IMR-90 (cell line): ENCODE measurements at regions not wholly inside any gene's neighbourhood (a gene's known extent, or its start where the extent isn't known, plus 50 kb on each side); places are given as distances from the start of the nearest gene placed in this dataset.

Experiments
- ATAC-seq: fragments of 200-7000 bp; cut with Tn5 transposase; 2 replicates; pipeline ENCODE4 v1.9.1; 2020; ENCODE audit warnings: low read depth, mild to moderate bottlenecking, moderate library complexity
- BruUV-seq: library from RNA; stranded (reverse); fragments of 400-500 nt; replicated peaks from 2 replicates; lab custom pipeline; 2021; lab: Mats Ljungman, UMichigan
- CTCF ChIA-PET: fragments of 300-600 bp; formaldehyde crosslinking; extraction: SDS; loops from one replicate; lab custom pipeline; 2021; ENCODE audit warnings: antibody characterized with exemption; lab: Yijun Ruan, JAX
- POLR2A ChIA-PET: fragments of 300-600 bp; sonication (Branson Sonifier 250); formaldehyde crosslinking; loops from one replicate; lab custom pipeline; 2022; ENCODE audit warnings: antibody characterized with exemption; ENCODE audit not compliant: unreplicated experiment; lab: Charles Lee
- DNase-seq: peaks from one replicate; pipeline ENCODE4 v3.0.0; 2013
- H2AFZ ChIP-seq: replicated peaks from 2 replicates; pipeline ENCODE3; 2013; ENCODE audit warnings: low read length, mild to moderate bottlenecking; ENCODE audit not compliant: poor library complexity
- H2AK5ac ChIP-seq: 2 replicates; pipeline ENCODE4 v1.6.1; 2013; ENCODE audit warnings: low read depth, low read length, inconsistent platforms
- H2AK9ac ChIP-seq: replicated peaks from 2 replicates; pipeline ENCODE3; 2013; ENCODE audit warnings: mild to moderate bottlenecking, low read depth, low read length, moderate library complexity; ENCODE audit not compliant: poor library complexity
- H2BK120ac ChIP-seq: 2 replicates; pipeline ENCODE4 v1.6.1; 2013; ENCODE audit warnings: low read depth, low read length, inconsistent platforms
- H2BK15ac ChIP-seq: 3 replicates; pipeline ENCODE4 v1.6.1; 2013; ENCODE audit warnings: low read depth, low read length, inconsistent platforms
- H2BK20ac ChIP-seq: 2 replicates; pipeline ENCODE4 v1.6.1; 2013; ENCODE audit warnings: low read depth, mild to moderate bottlenecking, inconsistent platforms, low read length, moderate library complexity
- H2BK5ac ChIP-seq: 2 replicates; pipeline ENCODE4 v1.6.1; 2013; ENCODE audit warnings: mild to moderate bottlenecking, low read depth, low read length, inconsistent platforms; ENCODE audit not compliant: poor library complexity, severe bottlenecking
- H3K14ac ChIP-seq: replicated peaks from 2 replicates; pipeline ENCODE4 v1.6.1; 2013; ENCODE audit warnings: low read depth, low read length, inconsistent platforms
- H3K18ac ChIP-seq: 2 replicates; pipeline ENCODE4 v1.6.1; 2013; ENCODE audit warnings: low read depth, low read length, control low read depth
- H3K23ac ChIP-seq: 2 replicates; pipeline ENCODE4 v1.6.1; 2013; ENCODE audit warnings: low read depth, low read length, inconsistent platforms
- H3K27ac ChIP-seq: 2 replicates; pipeline ENCODE4 v1.5.1; 2013; ENCODE audit warnings: mild to moderate bottlenecking, control low read depth, low read length; ENCODE audit not compliant: insufficient read depth
- H3K27me3 ChIP-seq: 2 replicates; pipeline ENCODE4 v1.6.1; 2013; ENCODE audit warnings: low read length; ENCODE audit not compliant: control insufficient read depth, insufficient read depth
- H3K36me3 ChIP-seq: 2 replicates; pipeline ENCODE4 v1.6.1; 2013; ENCODE audit warnings: low read length, mixed read lengths; ENCODE audit not compliant: control insufficient read depth, insufficient read depth
- H3K4ac ChIP-seq: 2 replicates; pipeline ENCODE4 v1.6.1; 2013; ENCODE audit warnings: low read depth, low read length, inconsistent platforms
- H3K4me1 ChIP-seq: 2 replicates; pipeline ENCODE4 v1.6.1; 2013; ENCODE audit warnings: low read length, mixed read lengths; ENCODE audit not compliant: control insufficient read depth, insufficient read depth
- H3K4me2 ChIP-seq: 2 replicates; pipeline ENCODE4 v1.6.1; 2013; ENCODE audit warnings: low read depth, mild to moderate bottlenecking, control low read depth, low read length, moderate library complexity
- H3K4me3 ChIP-seq: 2 replicates; pipeline ENCODE4 v1.5.1; 2013; ENCODE audit warnings: low read depth, mild to moderate bottlenecking, control low read depth, low read length, moderate library complexity; ENCODE audit not compliant: insufficient read depth
- H3K56ac ChIP-seq: 2 replicates; pipeline ENCODE4 v1.6.1; 2013; ENCODE audit warnings: low read length, inconsistent platforms; ENCODE audit not compliant: insufficient read depth; ENCODE audit errors: extremely low read depth
- H3K79me1 ChIP-seq, 2 experiments: 2 replicates each; pipeline ENCODE4 v1.6.1; 2013; ENCODE audit warnings: low read length in 2 of 2, inconsistent platforms in 1 of 2, low read depth in 1 of 2
- H3K9ac ChIP-seq: 2 replicates; pipeline ENCODE4 v1.6.1; 2013; ENCODE audit warnings: low read depth, low read length, control low read depth
- H3K9me1 ChIP-seq: 2 replicates; pipeline ENCODE4 v1.6.1; 2013; ENCODE audit warnings: low read length, inconsistent platforms; ENCODE audit not compliant: insufficient read depth
- H3K9me3 ChIP-seq: 2 replicates; pipeline ENCODE4 v1.6.1; 2013; ENCODE audit warnings: low read length; ENCODE audit not compliant: control insufficient read depth, insufficient read depth
- H4K20me1 ChIP-seq: 2 replicates; pipeline ENCODE4 v1.6.1; 2013; ENCODE audit warnings: low read length, inconsistent platforms; ENCODE audit not compliant: insufficient read depth
- H4K5ac ChIP-seq: 2 replicates; pipeline ENCODE4 v1.6.1; 2013; ENCODE audit warnings: mild to moderate bottlenecking, low read depth, low read length, control low read depth
- H4K8ac ChIP-seq, 2 experiments: 2 replicates each; pipeline ENCODE4 v1.6.1; 2013; ENCODE audit warnings: low read depth in 2 of 2, low read length in 2 of 2, control low read depth in 1 of 2, inconsistent platforms in 1 of 2
- H4K91ac ChIP-seq: 2 replicates; pipeline ENCODE4 v1.6.1; 2013; ENCODE audit warnings: low read depth, low read length, inconsistent platforms; ENCODE audit not compliant: insufficient read depth
- BHLHE40 ChIP-seq: fragments of 150-350 bp; IDR thresholded peaks from 2 replicates; pipeline ENCODE4 v1.6.1; 2016; ENCODE audit warnings: mild to moderate bottlenecking, low read depth, low read length
- CEBPB ChIP-seq: IDR thresholded peaks from 2 replicates; pipeline ENCODE4 v1.6.1; 2012; ENCODE audit warnings: low read depth, low read length, improper control_type of control experiment
- CHD1 ChIP-seq: IDR thresholded peaks from 2 replicates; pipeline ENCODE4 v1.6.1; 2012; ENCODE audit warnings: low read depth, low read length, improper control_type of control experiment
- FOS ChIP-seq: fragments of 150-350 bp; IDR thresholded peaks from 2 replicates; pipeline ENCODE4 v1.6.1; 2016; ENCODE audit warnings: low read depth, low read length
- MAFK ChIP-seq: IDR thresholded peaks from 2 replicates; pipeline ENCODE4 v1.6.1; 2012; ENCODE audit warnings: low read depth, low read length, improper control_type of control experiment
- MAZ ChIP-seq: IDR thresholded peaks from 2 replicates; pipeline ENCODE4 v1.6.1; 2012; ENCODE audit warnings: low read depth, mild to moderate bottlenecking, low read length, improper control_type of control experiment, moderate library complexity, borderline replicate concordance
- MXI1 ChIP-seq: IDR thresholded peaks from 2 replicates; pipeline ENCODE4 v1.6.1; 2012; ENCODE audit warnings: low read depth, mild to moderate bottlenecking, low read length, moderate library complexity, borderline replicate concordance
- NFE2L2 ChIP-seq: fragments of 150-350 bp; IDR thresholded peaks from 2 replicates; pipeline ENCODE4 v1.6.1; 2016; ENCODE audit warnings: low read depth, mild to moderate bottlenecking, low read length
- POLR2A ChIP-seq: IDR thresholded peaks from 2 replicates; pipeline ENCODE4 v1.6.1; 2012; ENCODE audit warnings: mild to moderate bottlenecking, low read depth, low read length
- RAD21 ChIP-seq: IDR thresholded peaks from 2 replicates; pipeline ENCODE4 v1.6.1; 2012; ENCODE audit warnings: low read length, improper control_type of control experiment
- RCOR1 ChIP-seq: IDR thresholded peaks from 2 replicates; pipeline ENCODE4 v1.6.1; 2012; ENCODE audit warnings: mild to moderate bottlenecking, low read length, improper control_type of control experiment; ENCODE audit not compliant: insufficient replicate concordance
- RFX5 ChIP-seq: IDR thresholded peaks from 2 replicates; pipeline ENCODE4 v1.8.0; 2012; ENCODE audit warnings: low read depth, mild to moderate bottlenecking, low read length, moderate library complexity
- SMC3 ChIP-seq: fragments of 150-350 bp; IDR thresholded peaks from 2 replicates; pipeline ENCODE4 v1.6.1; 2016; ENCODE audit warnings: low read depth, mild to moderate bottlenecking, antibody characterized with exemption, low read length, moderate library complexity
- WGBS, 2 experiments: methylation state at CpG; one replicate each; pipeline versions ENCODE4 v1.1.5 to v1.1.7; 2013; ENCODE audit warnings: missing lambda C conversion rate in 2 of 2; ENCODE audit not compliant: insufficient read length in 1 of 2; ENCODE audit errors: extremely low coverage in 2 of 2; 5-methylcytosine and 5-hydroxymethylcytosine counted together
- dilution Hi-C: fragments of 300-500 bp; cut with HindIII; formaldehyde crosslinking; loops from one replicate; pipeline ENCODE4 v1.14.3; 2018; ENCODE audit warnings: low sequenced_read_pairs; ENCODE audit not compliant: unreplicated experiment
- in situ Hi-C: fragments of 300-500 bp; cut with MboI; formaldehyde crosslinking; loops from 3 replicates; pipeline ENCODE4 v1.14.3; 2019; ENCODE audit warnings: low sequenced_read_pairs, inconsistent platforms, mixed read lengths
- intact Hi-C: fragments of 100-400 bp; cut with micrococcal nuclease; formaldehyde crosslinking; loops from 2 replicates; pipeline ENCODE4 v1.10.0; 2022
- TF ChIP-seq, protein P1 (sequence below): fragments of 150-350 bp; IDR thresholded peaks from 2 replicates; pipeline ENCODE4 v1.6.1; 2016; ENCODE audit warnings: low read depth, mild to moderate bottlenecking, low read length, moderate library complexity, borderline replicate concordance
- TF ChIP-seq, protein P2 (sequence below): conservative IDR thresholded peaks from 2 replicates; pipeline ENCODE4 v1.5.1; 2012; ENCODE audit warnings: mild to moderate bottlenecking, low read depth, low read length, improper control_type of control experiment
- TF ChIP-seq, protein P3 (sequence below): fragments of 150-350 bp; IDR thresholded peaks from 2 replicates; pipeline ENCODE4 v1.6.1; 2017; ENCODE audit warnings: mild to moderate bottlenecking, antibody characterized with exemption, low read length, low read depth

DNA sequence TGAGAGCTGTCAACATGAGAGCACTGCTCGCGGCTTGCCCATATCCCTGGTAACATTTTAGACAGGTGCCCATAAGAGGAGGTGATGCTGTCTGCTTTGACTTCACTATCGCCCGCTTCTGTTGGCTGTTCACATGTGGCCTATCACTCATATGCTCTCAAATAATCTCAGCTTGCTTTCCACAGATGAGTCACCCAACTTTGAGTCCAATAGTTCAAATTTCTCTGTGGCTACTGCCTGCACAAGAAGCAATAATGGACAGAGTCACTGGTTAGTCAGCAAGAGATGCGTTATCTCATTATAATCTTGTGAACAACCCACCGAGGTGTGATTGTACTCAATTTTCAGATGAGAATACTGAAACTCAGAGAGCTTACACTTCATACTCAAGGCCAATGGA, 1714.1 kb downstream of the LRRC4C start:
- Histone ChIP-seq H2BK20ac (no peak overlapping the region), H2AK5ac (no peak overlapping the region), H2BK120ac (no peak overlapping the region), H3K23ac (no peak overlapping the region), H3K27ac (no peak overlapping the region), H3K18ac (no peak overlapping the region), H3K4me2 (no peak overlapping the region), H3K27me3 (no peaks in the 10 kb centered on the region), H2BK5ac (no peak overlapping the region), H4K20me1 (no peaks in the 10 kb centered on the region), H3K9me1 (no peaks in the 10 kb centered on the region), H2AK9ac (no peak overlapping the region), H3K79me1 (no peaks in the 10 kb centered on the region), H3K56ac (no peak overlapping the region), H2AFZ (no peak overlapping the region), H3K36me3 (no peaks in the 10 kb centered on the region), H3K9me3 (peaks cover 8% of the 10 kb centered on the region; the same call in 1 of the 2 replicates), H3K4ac (no peak overlapping the region), H2BK15ac (no peak overlapping the region), H3K4me3 (no peak overlapping the region), H3K9ac (no peak overlapping the region), H3K4me1 (no peaks in the 10 kb centered on the region), H4K8ac (no peak overlapping the region), H3K14ac (no peak overlapping the region), H4K5ac (no peak overlapping the region), H4K91ac (no peak overlapping the region)
- no TSS peak for BruUV-seq
- WGBS, 2 experiments: 75% methylated on average over 2 of the region's 6 CpGs; no CpG with 5 or more reads in 1 of the 2 experiments
- DNase-seq (no peak), ATAC-seq (no peak)
- dilution Hi-C loops (no loop called here), intact Hi-C loops (no loop called here), in situ Hi-C loops (no loop called here)
- CTCF ChIA-PET: no interaction called here
- POLR2A ChIA-PET: no interaction called here
- TF ChIP-seq RFX5: no peak
- TF ChIP-seq, protein P1, sequence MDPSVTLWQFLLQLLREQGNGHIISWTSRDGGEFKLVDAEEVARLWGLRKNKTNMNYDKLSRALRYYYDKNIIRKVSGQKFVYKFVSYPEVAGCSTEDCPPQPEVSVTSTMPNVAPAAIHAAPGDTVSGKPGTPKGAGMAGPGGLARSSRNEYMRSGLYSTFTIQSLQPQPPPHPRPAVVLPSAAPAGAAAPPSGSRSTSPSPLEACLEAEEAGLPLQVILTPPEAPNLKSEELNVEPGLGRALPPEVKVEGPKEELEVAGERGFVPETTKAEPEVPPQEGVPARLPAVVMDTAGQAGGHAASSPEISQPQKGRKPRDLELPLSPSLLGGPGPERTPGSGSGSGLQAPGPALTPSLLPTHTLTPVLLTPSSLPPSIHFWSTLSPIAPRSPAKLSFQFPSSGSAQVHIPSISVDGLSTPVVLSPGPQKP: no peak
- no peak for TF ChIP-seq NFE2L2
- no peak for TF ChIP-seq CEBPB
- no peak for TF ChIP-seq MAZ
- TF ChIP-seq BHLHE40: no peak
- TF ChIP-seq CHD1: no peak
- no peak for TF ChIP-seq MXI1
- TF ChIP-seq, protein P2, sequence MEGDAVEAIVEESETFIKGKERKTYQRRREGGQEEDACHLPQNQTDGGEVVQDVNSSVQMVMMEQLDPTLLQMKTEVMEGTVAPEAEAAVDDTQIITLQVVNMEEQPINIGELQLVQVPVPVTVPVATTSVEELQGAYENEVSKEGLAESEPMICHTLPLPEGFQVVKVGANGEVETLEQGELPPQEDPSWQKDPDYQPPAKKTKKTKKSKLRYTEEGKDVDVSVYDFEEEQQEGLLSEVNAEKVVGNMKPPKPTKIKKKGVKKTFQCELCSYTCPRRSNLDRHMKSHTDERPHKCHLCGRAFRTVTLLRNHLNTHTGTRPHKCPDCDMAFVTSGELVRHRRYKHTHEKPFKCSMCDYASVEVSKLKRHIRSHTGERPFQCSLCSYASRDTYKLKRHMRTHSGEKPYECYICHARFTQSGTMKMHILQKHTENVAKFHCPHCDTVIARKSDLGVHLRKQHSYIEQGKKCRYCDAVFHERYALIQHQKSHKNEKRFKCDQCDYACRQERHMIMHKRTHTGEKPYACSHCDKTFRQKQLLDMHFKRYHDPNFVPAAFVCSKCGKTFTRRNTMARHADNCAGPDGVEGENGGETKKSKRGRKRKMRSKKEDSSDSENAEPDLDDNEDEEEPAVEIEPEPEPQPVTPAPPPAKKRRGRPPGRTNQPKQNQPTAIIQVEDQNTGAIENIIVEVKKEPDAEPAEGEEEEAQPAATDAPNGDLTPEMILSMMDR: no peak
- TF ChIP-seq RAD21: no peak
- TF ChIP-seq, protein P3, sequence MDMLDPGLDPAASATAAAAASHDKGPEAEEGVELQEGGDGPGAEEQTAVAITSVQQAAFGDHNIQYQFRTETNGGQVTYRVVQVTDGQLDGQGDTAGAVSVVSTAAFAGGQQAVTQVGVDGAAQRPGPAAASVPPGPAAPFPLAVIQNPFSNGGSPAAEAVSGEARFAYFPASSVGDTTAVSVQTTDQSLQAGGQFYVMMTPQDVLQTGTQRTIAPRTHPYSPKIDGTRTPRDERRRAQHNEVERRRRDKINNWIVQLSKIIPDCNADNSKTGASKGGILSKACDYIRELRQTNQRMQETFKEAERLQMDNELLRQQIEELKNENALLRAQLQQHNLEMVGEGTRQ: no peak
- no peak for TF ChIP-seq RCOR1
- TF ChIP-seq MAFK: no peak
- TF ChIP-seq POLR2A: no peak
- no peak for TF ChIP-seq FOS
- TF ChIP-seq SMC3: no peak
